A673 (cell line): ENCODE measurements at regions not wholly inside any gene's neighbourhood (a gene's known extent, or its start where the extent isn't known, plus 50 kb on each side); places are given as distances from the start of the nearest gene placed in this dataset.

Experiments used
- BruUV-seq: library from RNA; stranded (reverse); fragments of 400-500 nt; replicated peaks from 2 replicates; lab custom pipeline; 2021; lab: Mats Ljungman, UMichigan
- CTCF ChIA-PET: fragments of 300-600 bp; sonication (Branson Sonifier 250); formaldehyde crosslinking; loops from one replicate; lab custom pipeline; 2022; ENCODE audit warnings: antibody characterized with exemption; lab: Charles Lee
- POLR2A ChIA-PET: fragments of 300-600 bp; sonication (Branson Sonifier 250); formaldehyde crosslinking; loops from one replicate; lab custom pipeline; 2022; ENCODE audit warnings: antibody characterized with exemption; ENCODE audit not compliant: low non-redundant PET; lab: Charles Lee
- DNase-seq: peaks from one replicate; pipeline ENCODE4 v3.0.0-alpha.2; 2015; ENCODE audit warnings: low spot score
- H3K27ac ChIP-seq: fragments of 200-600 bp; sonication (generic); 2 replicates; pipeline ENCODE4 v1.5.1; 2016; ENCODE audit warnings: mixed run types, low read depth, mild to moderate bottlenecking, mixed read lengths, antibody characterized with exemption, low read length; ENCODE audit not compliant: poor library complexity, severe bottlenecking
- H3K27me3 ChIP-seq: fragments of 200-600 bp; sonication (generic); replicated peaks from 2 replicates; pipeline ENCODE4 v1.6.1; 2017; ENCODE audit warnings: mixed run types, low read depth, mild to moderate bottlenecking, mixed read lengths, antibody characterized with exemption, low read length; ENCODE audit not compliant: insufficient read depth, poor library complexity
- H3K36me3 ChIP-seq: fragments of 200-600 bp; sonication (generic); 2 replicates; pipeline ENCODE4 v1.6.1; 2016; ENCODE audit warnings: mixed run types, mild to moderate bottlenecking, mixed read lengths, antibody characterized with exemption, low read length; ENCODE audit not compliant: insufficient read depth, poor library complexity, severe bottlenecking
- H3K4me1 ChIP-seq: fragments of 200-600 bp; sonication (generic); 2 replicates; pipeline ENCODE4 v1.6.1; 2017; ENCODE audit warnings: mixed run types, mild to moderate bottlenecking, mixed read lengths, antibody characterized with exemption, low read length; ENCODE audit not compliant: insufficient read depth, poor library complexity, severe bottlenecking
- H3K4me3 ChIP-seq: fragments of 200-600 bp; sonication (generic); 2 replicates; pipeline ENCODE4 v1.5.1; 2016; ENCODE audit warnings: low read depth, mixed run types, mild to moderate bottlenecking, mixed read lengths, low read length; ENCODE audit not compliant: poor library complexity, severe bottlenecking
- H3K9me3 ChIP-seq: fragments of 200-600 bp; sonication (generic); 2 replicates; pipeline ENCODE4 v1.6.1; 2016; ENCODE audit warnings: mixed run types, low read depth, mild to moderate bottlenecking, mixed read lengths, antibody characterized with exemption, low read length; ENCODE audit not compliant: poor library complexity, severe bottlenecking
- EZH2 ChIP-seq: fragments of 200-600 bp; sonication (generic); IDR thresholded peaks from 2 replicates; pipeline ENCODE4 v1.6.1; 2017; ENCODE audit warnings: borderline replicate concordance, low read depth, mild to moderate bottlenecking, mixed read lengths, antibody characterized with exemption, low read length; ENCODE audit not compliant: poor library complexity, severe bottlenecking
- intact Hi-C: fragments of 100-400 bp; cut with micrococcal nuclease; formaldehyde crosslinking; loops from one replicate; pipeline ENCODE4 v1.10.0; 2022; ENCODE audit not compliant: unreplicated experiment
- TF ChIP-seq, protein P1 (sequence below): fragments of 300-800, 200-600 bp; sonication (generic); conservative IDR thresholded peaks from 2 replicates; pipeline ENCODE4 v1.5.1; 2017; ENCODE audit warnings: low read depth, mild to moderate bottlenecking, antibody characterized with exemption, low read length, moderate library complexity, mixed read lengths

DNA sequence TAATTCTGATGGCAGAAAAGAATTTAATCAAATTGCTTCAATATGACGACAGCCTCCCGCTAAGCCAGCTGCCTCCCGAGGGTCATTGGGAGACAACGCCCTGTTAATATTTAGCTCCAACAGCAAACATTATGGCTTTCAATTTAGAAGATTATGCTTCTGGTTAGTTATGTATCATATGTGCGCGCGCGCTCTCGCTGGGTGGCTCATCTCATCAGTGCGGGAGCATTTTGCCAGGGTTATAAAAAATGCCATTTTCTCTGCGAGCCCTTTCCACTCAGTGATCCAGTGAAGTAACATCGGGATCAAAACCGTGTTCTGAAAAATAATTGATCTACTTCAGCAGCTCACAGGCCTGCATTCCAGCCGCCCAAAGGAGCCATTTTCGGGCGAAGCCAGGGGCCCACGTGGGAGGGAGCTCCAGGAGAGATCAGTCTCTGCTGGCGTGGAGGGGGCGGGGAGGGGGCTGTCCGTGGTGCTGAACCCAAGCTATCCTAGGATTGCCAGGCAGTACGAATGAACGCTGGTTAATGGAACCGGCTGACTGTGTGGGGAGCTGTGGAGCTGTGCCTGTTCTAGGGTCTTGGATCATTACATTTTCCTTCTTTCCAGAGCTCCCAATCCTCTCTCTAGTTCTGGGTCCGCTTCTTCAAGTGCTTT, 219.1 kb upstream of the ZC3H12A start:
- H3K27me3 ChIP-seq = peaks cover 19% of the 10 kb centered on the region
- no peaks in the 10 kb centered on the region for H3K4me1 ChIP-seq
- intact Hi-C loops = no loop called here
- no peak for TF ChIP-seq EZH2
- TF ChIP-seq, protein P1, sequence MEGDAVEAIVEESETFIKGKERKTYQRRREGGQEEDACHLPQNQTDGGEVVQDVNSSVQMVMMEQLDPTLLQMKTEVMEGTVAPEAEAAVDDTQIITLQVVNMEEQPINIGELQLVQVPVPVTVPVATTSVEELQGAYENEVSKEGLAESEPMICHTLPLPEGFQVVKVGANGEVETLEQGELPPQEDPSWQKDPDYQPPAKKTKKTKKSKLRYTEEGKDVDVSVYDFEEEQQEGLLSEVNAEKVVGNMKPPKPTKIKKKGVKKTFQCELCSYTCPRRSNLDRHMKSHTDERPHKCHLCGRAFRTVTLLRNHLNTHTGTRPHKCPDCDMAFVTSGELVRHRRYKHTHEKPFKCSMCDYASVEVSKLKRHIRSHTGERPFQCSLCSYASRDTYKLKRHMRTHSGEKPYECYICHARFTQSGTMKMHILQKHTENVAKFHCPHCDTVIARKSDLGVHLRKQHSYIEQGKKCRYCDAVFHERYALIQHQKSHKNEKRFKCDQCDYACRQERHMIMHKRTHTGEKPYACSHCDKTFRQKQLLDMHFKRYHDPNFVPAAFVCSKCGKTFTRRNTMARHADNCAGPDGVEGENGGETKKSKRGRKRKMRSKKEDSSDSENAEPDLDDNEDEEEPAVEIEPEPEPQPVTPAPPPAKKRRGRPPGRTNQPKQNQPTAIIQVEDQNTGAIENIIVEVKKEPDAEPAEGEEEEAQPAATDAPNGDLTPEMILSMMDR = no peak
- DNase-seq = peak; percentile 60
- H3K9me3 ChIP-seq = no peaks in the 10 kb centered on the region
- POLR2A ChIA-PET = no interaction called here
- BruUV-seq = no TSS peak
- H3K27ac ChIP-seq = no peak overlapping the region
- H3K4me3 ChIP-seq = no peak overlapping the region
- H3K36me3 ChIP-seq = no peaks in the 10 kb centered on the region
- CTCF ChIA-PET = no interaction called here

GRCh38 chr1:37255868-37256267, 218.5 kb upstream of the ZC3H12A start:
- Histone ChIP-seq H3K27me3 (peaks cover 19% of the 10 kb centered on the region), H3K27ac (no peak overlapping the region), H3K9me3 (no peaks in the 10 kb centered on the region), H3K36me3 (no peaks in the 10 kb centered on the region), H3K4me3 (no peak overlapping the region), H3K4me1 (no peaks in the 10 kb centered on the region)
- CTCF ChIA-PET = no interaction called here
- POLR2A ChIA-PET = no interaction called here
- no TSS peak for BruUV-seq
- DNase-seq = no peak
- no peak for TF ChIP-seq EZH2
- TF ChIP-seq, protein P1 = no peak
- intact Hi-C loops = no loop called here

DNA sequence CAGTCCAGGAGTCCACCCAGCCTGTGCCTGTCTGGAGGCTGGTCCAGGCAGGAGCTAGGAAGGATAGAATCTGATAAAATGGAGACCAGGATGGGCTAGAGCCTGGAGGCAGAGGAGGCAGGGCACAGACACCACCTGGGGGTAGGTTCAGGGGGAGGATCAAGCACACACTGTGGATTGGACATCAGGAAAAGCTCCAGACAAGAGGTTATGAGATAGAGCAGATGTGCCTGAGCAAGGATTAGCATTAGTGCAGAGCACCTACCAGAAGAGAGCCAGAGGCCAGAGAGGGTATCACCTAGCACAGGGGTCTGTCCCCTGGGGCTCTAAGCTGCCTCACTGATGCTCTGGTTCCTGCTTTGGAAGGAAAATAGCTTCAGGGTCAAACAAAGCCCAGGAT, 216.7 kb upstream of the ZC3H12A start:
- intact Hi-C loops = no loop called here
- CTCF ChIA-PET = no interaction called here
- no peak overlapping the region for H3K27ac ChIP-seq
- H3K4me3 ChIP-seq = no peak overlapping the region
- no TSS peak for BruUV-seq
- no peaks in the 10 kb centered on the region for H3K36me3 ChIP-seq
- H3K4me1 ChIP-seq = no peaks in the 10 kb centered on the region
- TF ChIP-seq, protein P1 = no peak
- TF ChIP-seq EZH2 = no peak
- H3K9me3 ChIP-seq = no peaks in the 10 kb centered on the region
- POLR2A ChIA-PET = no interaction called here
- DNase-seq = no peak
- H3K27me3 ChIP-seq = peaks cover 30% of the 10 kb centered on the region
